NCI-H82 treated with DMSO at 0.1 percent for 48 hours (cell line): ENCODE measurements at regions not wholly inside any gene's neighbourhood (a gene's known extent, or its start where the extent isn't known, plus 50 kb on each side); places are given as distances from the start of the nearest gene placed in this dataset.

Source experiments
- DNase-seq: peaks from one replicate; lab custom pipeline; 2025; ENCODE audit not compliant: unreplicated experiment; lab: John Stamatoyannopoulos, UW

DNA sequence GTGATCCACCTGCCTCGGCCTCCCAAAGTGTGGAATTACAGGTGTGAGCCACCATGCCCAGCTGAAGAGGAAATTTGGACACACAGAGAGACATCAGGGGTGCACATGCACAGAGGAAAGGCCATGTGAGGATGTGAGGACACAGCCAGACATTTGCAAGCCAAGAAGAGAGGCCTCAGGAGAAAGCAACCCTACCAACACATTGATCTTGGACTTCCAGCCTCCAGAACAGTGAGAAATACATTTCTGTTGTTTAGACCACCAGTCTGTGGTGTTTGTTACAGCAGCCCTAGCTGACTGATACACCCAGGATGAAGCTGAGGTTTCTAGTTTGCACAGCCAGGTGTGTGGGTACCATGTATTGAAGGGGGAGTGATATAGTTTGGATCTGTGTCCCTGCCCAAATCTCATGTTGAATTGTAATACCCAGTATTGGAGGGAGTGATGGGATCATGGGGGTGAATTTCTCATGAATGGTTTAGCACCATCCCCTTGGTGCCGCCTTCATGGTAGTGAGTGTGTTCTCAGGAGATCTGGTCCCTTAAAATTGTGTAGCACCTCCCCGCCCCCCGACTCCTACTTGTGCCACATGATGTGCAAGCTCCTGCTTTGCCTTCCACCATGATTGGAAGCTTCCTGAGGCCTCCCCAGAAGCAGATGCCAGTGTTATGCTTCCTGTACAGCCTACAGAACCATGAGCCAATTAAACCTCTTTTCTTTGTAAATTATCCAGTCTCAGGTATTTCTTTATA, 64.7 kb upstream of the DUSP5 start:
- no peak for DNase-seq

DNA sequence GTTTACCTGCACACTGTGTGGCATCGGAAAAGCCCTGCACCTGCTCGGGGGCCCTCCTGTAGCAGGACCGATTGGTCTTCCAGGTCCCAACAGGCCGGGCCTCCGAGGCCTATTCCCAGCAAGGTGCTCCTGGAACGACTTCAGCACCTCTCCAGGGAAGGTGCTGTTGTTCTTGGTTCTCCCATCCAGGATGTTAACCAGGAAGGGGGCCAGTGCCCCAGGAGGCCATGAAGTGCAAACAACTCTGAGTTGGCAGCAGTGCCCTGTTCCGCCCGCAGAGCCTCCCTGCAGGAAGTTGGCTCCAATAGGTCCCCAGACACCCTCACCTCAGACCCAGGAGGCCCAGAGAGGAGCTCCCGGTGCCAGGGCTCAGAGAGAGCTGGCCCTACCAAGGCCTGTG, 64.0 kb upstream of the DUSP5 start:
- no peak for DNase-seq

DNA sequence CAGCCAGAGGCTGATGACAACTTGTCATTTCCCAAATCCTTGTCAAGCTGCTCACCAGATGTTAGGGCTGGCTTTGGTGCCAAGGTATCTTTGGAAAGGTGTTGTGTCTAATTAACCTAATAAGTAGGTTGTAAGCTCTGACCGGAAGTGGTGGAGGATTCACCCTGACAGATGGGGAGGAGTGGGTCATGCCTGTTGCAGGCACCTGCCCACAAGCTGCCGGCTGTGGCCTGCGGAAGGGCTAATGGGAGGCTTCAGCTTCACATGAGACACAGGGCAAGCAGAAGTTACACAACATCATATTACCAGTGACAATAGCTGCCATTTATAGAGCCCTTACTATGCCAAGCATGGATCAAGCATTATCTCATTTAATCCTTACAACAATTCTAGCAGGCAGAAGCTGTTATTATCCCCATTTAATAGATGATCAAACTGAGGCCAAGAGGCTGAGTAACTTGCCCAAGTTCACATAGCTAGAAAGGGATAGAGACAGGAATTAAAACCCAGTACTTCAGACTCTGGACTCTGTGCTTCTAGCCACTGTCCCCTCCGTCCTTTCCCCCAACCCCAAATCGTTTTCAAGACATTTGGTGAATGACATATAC, 63.1 kb upstream of the DUSP5 start:
- DNase-seq: no peak

DNA sequence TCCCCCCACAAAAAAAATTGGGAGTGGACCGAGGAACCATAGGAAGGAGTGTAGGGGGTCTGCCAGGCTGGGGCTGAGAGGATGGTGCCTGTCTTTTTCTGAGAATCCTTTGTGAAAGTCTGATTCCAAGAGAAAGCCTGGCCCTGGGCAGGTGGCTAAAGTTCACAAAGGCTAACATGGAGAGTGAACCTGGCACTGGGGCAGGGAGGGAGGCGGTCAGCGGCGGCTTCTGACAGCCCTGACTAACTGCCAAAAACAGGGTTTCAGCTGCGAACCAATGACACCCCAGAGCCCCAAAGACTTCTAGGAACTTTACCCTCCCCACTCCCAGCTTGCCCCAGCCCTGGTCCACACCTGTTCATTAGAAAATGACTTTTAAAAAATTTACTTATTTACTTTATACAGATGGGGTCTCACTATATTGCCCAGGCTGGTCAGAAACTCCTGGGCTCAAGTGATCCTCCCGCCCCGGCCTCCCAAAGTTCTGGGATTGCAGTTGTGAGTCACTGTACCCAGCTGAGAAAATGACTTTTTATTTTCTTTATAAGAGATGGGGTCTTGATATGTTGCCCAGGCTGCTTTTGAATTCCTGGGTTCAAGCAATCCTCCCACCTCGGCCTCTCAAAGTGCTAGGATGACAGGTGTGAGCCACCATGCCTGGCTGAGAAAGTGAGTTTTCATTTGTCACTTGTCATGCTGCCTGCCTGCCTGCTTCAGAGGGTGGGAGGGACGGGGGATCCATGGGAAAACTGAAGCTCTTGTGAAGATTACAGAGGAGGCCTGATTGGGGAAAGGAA, 61.0 kb upstream of the DUSP5 start:
- DNase-seq: no peak

DNA sequence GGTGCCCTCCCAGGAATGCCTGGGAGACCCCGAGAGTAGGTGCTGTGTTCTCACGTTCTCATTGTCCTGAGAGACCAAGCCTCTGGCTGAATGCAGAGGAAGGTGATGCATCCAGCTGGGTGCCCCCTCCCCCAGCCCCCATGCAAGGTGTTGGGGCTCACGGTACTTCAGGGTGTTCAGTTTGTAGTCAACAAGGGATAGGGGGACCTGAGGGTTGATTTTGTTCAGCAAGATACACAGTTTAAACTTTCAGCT, 60.4 kb upstream of the DUSP5 start:
- DNase-seq: no peak

DNA sequence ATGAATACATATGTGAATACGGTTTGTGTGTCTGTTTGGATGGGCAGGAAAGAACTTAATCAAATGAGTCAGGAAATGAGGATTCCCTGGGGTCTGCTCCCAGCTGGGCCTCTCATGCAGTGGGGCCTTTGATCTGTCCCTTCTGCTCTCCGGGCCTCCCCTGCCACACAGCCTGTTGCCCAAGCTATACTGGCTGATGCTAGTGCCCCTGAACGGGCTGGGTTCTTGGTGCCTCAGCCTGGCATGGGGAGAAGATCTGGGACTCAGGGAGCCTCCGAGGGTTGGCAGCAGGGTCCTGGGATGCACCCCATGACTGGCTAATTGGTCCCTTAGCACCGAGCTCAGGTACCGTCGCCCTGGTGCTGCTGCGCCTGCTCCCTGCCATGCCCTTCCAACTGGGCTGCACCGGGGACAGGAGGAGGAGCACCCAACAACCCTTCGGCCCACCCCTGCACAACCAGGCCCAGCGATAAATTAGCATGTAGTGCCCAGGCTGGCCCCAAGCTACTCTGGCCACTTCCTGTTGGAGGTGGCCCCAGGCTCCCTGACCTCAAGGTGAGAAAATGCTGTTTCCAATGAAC, 59.9 kb upstream of the DUSP5 start:
- no peak for DNase-seq

DNA sequence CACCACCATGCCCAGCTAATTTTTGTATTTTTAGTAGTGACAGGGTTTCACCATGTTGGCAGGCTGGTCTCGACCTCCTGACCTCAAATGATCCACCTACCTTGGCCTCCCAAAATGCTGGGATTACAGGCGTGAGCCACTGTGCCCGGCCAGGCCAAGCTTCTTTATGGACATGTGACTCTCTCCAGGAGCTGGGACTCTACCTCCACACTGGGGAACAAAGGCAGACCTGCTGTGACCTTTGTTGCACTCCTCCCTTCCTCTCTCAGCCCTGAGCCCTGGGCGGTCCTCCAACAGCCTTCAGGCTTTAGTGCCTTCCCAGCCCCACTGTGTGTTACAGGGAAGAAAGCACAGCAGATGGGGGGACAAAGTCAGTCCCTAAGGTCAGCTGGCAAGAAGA, 55.0 kb upstream of the DUSP5 start:
- no peak for DNase-seq

DNA sequence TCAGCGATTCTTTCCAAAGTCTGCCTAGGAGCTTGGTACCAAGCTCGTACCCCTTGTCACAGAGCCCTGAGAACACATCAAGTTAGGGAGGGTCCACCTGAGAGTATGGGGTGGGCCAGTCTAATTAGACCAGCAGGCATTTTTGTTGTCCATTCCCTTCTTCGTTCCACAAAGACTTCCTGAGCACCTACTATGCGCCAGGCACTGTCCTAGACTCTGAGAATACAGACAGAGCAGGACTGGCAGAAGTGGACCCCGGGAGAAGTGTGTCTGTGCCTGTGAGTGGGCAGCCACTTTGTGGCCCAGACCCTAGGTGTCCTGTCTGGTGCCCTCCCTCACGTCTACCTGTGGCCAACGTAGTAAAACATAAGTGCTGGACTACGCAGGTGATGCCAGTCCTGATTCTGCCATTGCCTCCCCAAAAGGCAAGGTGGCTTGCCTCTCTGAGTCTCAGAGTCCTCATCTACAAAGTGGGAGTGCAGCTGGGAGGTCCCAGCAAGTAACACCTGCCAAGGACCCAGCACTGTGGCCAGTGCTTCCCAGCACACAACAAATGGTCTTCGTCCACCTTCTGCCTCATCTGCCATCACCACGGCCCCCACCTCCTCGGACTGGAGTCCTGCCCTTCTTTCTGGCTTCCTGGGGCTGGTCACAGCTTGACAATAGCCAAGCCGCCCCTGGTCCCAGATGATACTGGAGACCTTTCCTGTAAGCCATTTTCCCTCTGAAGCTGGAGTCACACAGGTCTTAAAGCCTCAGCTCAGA, 54.3 kb upstream of the DUSP5 start:
- DNase-seq: no peak

DNA sequence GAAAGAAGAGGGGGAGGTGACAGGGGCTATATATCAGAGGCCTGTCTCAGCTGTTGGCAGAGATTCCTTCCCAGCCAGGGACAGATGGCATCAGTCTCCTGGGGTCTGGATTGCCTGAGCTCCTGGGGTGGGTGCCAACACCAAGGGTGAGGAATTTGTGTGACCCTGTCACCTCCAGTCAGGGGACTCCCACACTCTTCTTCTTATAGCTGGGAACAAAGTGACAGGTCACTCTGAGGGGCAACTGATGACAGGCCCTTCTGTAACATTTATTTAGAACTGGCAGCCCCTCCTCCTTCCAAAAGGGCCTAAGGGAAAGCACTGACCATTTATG, 53.7 kb upstream of the DUSP5 start:
- DNase-seq: peak; percentile 37

DNA sequence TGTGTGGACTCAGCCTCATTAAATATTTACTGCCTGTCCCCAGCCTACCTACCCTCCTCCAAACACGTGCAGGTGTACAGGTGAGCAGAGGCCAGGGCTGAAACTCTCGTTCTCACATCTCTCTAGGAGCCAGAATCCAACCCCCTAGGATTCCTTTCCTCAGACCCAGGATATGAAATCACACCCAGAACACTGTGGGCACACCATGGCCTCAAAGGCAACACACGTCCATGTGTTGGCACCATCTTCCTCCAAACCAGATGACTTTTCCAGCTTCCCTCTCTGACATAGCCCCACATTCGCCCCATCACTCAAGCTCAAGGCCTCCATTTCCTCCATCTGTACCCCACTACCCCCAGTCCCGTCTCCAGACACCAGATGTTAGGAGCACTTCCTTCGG, 51.8 kb upstream of the DUSP5 start:
- no peak for DNase-seq

DNA sequence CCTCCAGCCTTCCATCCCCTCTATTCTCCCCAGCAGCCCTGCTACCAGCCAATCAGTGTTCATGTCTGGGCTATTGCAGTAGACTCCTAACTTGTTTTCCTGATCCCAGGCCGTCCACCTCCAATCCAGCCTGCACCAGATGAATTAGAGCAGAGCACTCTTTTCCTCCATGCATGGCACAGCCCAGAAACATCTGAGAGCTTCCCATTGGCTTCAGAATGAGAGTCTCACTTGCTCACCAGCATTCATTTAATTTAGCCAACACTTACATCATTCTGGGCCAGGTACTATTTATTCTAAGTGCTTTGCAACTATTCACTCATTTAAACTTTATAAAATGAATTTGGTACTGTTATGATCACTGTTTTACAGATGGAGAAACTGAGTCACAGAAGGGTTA, 51.4 kb upstream of the DUSP5 start:
- DNase-seq: no peak

DNA sequence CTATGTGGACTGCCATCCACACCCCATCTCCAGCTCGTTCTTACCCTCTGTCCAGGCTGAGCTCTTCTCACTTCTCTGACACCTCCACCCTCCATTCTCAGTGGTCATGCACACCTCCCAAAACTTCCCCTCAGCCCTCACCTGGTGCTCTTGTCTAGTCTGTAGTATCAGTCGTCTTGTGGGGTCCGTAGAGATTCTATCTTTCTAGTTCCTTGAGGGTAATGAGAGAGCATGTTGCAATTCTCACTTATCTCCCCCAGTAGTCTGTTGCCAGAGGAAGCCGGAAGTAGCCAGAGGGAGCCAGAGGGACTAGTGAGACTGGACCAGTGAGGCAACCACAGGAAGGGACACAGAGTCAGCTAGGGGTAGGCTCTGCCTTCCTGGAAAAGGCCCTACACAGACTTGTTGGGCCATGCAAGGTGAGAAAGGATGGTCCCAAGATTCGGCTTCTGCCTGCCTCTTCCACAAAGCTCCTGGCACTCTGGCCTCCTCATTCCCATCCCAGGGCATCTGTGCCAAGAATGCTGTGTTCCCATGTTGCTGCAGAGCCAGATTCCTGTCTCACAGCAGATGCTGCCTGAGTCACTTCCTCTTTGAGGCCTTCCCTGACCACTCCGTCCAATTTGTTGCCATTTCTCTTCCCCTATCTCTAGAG, 50.6 kb upstream of the DUSP5 start:
- DNase-seq: no peak

DNA sequence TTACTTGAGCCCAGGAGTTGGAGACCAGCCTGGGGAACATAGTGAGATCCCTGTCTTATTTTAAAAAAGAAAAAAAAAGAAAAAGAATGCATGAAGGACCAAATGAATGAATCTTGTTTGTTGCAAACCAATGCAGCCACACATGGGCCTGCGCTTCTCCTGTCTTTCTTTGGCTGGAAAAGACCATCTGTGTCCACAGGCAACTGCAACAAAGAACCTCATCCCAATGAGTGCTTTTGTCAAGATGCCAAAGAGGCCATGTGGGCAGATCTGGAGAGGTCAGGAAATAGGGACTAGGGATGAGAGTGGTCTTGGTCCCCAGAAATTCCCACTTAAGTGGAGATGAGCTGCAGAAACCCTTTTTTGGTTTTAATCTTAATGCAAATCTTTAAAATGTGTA, 49.8 kb upstream of the DUSP5 start:
- no peak for DNase-seq
